GM13976 (cell line): ENCODE measurements at regions not wholly inside any gene's neighbourhood (a gene's known extent, or its start where the extent isn't known, plus 50 kb on each side); places are given as distances from the start of the nearest gene placed in this dataset.

Source experiments
- DNase-seq: peaks from one replicate; pipeline ENCODE4 v3.0.0; 2012; ENCODE audit warnings: low spot score
- in situ Hi-C: fragments of 300-500 bp; cut with MboI; formaldehyde crosslinking; loops from one replicate; pipeline ENCODE4 v1.12.0; 2022; ENCODE audit warnings: low sequenced_read_pairs, mixed read lengths, inconsistent platforms; ENCODE audit not compliant: unreplicated experiment
- TF ChIP-seq, protein P1 (sequence below): IDR thresholded peaks from 2 replicates; pipeline ENCODE4 v1.5.1; 2012; ENCODE audit warnings: borderline replicate concordance, mild to moderate bottlenecking; ENCODE audit not compliant: insufficient read depth; ENCODE audit errors: extremely low read depth, missing control alignments, control extremely low read depth

DNA sequence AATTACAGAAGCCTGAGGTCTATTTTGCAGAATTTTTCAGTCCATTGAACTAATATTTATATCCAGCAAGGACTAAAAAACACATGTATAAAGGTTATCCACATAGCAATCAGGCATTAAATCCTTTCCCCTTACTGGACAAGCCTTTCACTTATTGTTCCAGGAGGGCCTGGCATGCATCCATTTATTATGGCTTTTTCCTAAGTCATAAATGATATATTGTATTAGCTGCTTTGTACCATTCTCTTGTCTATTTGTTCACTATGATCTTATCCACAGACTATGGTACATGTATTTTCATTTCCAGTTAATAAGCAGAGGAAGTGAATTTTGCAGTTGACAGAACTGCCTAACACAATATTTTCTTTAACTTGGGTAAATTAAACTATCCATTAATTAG lies 105.4 kb upstream of the ANK2 start:
- DNase-seq: no peak
- in situ Hi-C loops: loop anchor here (10.0 to 25.0 kb wide), 3 partner anchors 151 to 607 kb away; partner anchors contain the start of genes LARP7 and ZGRF1
- TF ChIP-seq, protein P1, sequence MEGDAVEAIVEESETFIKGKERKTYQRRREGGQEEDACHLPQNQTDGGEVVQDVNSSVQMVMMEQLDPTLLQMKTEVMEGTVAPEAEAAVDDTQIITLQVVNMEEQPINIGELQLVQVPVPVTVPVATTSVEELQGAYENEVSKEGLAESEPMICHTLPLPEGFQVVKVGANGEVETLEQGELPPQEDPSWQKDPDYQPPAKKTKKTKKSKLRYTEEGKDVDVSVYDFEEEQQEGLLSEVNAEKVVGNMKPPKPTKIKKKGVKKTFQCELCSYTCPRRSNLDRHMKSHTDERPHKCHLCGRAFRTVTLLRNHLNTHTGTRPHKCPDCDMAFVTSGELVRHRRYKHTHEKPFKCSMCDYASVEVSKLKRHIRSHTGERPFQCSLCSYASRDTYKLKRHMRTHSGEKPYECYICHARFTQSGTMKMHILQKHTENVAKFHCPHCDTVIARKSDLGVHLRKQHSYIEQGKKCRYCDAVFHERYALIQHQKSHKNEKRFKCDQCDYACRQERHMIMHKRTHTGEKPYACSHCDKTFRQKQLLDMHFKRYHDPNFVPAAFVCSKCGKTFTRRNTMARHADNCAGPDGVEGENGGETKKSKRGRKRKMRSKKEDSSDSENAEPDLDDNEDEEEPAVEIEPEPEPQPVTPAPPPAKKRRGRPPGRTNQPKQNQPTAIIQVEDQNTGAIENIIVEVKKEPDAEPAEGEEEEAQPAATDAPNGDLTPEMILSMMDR: no peak

DNA sequence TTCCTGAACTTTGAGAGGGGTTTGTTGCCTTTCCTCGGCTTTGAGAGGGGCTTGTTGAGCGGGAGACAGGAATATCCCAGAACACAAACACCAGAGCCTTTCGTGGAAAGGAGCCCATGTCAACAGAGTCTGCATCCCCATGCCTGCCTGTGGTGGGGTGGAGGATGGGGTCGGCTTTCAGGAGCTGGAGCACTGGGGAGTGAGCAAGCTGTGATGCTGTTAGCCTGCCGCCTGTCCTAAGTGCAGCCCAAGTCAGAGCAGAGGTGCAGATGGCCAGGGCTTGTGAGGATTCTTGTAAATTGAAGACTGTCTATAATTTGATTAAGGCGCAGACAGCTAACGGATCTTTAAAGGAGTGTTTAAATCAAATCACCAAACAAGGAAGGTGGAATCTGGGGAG lies 103.3 kb upstream of the ANK2 start:
- in situ Hi-C loops: loop anchor here (10.0 to 25.0 kb wide), 3 partner anchors 149 to 609 kb away; partner anchors contain the start of genes LARP7 and ZGRF1
- TF ChIP-seq, protein P1: no peak
- DNase-seq: no peak

DNA sequence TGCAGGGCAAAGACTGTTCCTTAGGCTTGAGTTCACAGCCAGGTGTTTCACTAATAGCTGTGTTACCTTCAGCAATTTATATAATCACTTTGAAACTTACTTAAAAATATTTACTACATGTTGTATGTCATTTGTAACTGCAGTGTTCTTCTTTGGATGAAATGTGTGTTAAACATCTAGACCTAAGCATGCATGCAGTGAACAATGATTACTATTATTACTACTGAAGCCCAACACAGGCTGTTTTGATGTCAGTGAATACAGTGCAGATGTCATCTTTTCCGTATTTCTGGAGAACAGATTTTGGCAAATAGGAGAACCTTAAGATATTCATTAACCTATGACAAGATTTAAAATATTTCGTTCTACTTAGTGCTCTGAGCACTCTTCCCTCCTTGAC lies 101.8 kb upstream of the ANK2 start:
- in situ Hi-C loops: loop anchor here (10.0 to 25.0 kb wide), 3 partner anchors 147 to 610 kb away; partner anchors contain the start of genes LARP7 and ZGRF1
- DNase-seq: no peak
- TF ChIP-seq, protein P1: no peak

DNA sequence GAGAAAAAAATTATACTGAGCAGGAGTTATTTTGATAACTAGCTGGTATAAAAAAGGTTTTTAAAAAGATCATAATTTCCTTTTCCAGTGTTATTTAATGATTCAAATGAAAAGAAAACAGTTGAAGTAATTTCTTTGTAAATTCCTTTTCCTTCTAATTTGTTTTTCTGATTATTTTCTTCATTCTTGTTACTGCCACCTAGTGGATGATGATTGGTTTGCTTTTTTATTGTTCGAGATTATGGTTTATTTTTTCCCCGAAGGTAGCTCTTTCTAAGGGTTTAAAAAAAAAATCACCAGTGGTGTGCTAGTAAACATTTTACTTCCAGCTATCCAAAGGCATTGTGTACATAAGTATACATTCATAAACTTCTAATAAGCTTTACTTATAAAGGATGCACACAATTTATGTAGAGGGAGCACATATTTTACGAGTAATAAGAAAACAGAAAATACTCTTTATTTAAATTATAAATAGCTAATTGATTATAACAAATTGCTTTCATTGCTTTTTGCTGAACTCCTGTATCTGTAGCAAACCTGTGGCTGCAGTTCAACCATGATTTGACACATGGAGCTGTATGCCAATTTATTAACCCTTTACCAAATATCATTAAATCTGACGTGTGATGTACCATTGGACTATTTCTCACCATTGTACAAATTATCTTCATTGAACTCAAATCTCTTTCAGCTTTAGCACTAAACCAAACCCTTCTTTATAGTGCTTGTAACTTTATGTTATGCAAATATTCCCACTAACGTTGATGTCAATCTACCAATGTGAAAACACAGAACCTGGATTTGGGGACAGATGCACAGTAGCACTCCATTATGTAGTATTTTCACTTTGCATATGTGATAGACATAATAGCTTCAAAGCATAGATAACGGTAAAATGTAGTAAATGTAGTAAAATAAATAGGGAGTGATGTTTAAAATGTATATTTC lies 97.8 kb upstream of the ANK2 start:
- TF ChIP-seq, protein P1: peak; percentile 15
- DNase-seq: peak; percentile 33
- in situ Hi-C loops: no loop called here

DNA sequence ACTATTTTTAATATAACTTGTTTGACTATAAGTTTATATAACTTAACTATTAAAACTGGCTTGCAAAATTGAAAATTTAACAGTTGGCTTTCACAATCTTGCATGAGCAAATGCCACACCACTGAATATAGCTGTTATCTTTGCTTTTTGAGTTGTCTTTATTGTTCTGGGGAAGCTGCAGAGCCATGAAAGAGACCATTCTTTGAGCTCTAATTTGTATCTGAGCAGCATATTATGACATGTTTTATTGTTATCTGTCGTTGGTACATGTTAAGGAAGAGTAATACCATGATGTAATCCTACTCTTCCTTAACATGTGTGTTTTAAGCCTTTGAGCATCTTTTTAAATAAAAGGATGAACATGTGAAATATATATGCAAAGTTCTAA lies 97.1 kb upstream of the ANK2 start:
- no peak for DNase-seq
- in situ Hi-C loops: no loop called here
- TF ChIP-seq, protein P1: no peak

DNA sequence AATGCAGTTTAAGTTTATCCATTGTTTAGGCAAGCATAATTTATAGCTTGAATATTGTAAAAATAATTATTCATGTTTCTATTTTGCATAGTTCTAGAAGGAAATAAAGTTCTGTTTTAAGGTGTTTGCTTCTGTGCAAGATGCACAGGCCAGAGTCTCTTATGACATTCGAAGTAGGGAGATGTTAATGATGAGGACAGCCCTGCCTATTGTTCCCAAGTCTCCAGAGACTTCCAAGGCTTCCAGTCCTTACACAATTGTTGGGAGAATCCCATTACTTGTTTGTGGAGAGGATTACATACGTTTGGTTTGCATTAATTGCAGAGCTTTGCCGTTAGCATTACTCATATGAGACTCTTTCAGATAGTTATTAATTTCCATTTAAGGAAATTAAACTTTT lies 96.2 kb upstream of the ANK2 start:
- no peak for DNase-seq
- TF ChIP-seq, protein P1: no peak
- in situ Hi-C loops: no loop called here
